ENCODE measurements at regions not wholly inside any gene's neighbourhood (a gene's known extent, or its start where the extent isn't known, plus 50 kb on each side); places are given as distances from the start of the nearest gene placed in this dataset.
"Not testable (repeated sequence)": the region's sequence is repeated elsewhere in the genome, so short reads cannot be mapped to it uniquely, and the experiment has no call there.

- no peak for DNase-seq
Measured at GRCh38 chr16:13558752-13559151, 361.2 kb upstream of the ERCC4 start.

GRCh38 chr16:13559624-13560023, 360.3 kb upstream of the ERCC4 start:
- no peak for DNase-seq

GRCh38 chr16:13560151-13560550, 359.8 kb upstream of the ERCC4 start:
- no peak for DNase-seq

- no peak for DNase-seq
Measured at GRCh38 chr16:13561291-13562070, 358.5 kb upstream of the ERCC4 start.

GRCh38 chr16:13568803-13569202, 351.2 kb upstream of the ERCC4 start:
- DNase-seq = no peak

- DNase-seq = no peak
Measured at GRCh38 chr16:13569986-13570385, 350.0 kb upstream of the ERCC4 start.

- no peak for DNase-seq
Measured at GRCh38 chr16:13571036-13571435, 348.9 kb upstream of the ERCC4 start.

- DNase-seq = no peak
Measured at GRCh38 chr16:13573903-13574302, 346.1 kb upstream of the ERCC4 start.

- no peak for DNase-seq
Measured at GRCh38 chr16:13586051-13586450, 333.9 kb upstream of the ERCC4 start.

GRCh38 chr16:13587181-13587580, 332.8 kb upstream of the ERCC4 start:
- DNase-seq = no peak

GRCh38 chr16:13594823-13595222, 325.1 kb upstream of the ERCC4 start:
- no peak for DNase-seq

GRCh38 chr16:13606804-13607203, 313.1 kb upstream of the ERCC4 start:
- DNase-seq = no peak

- no peak for DNase-seq
Measured at GRCh38 chr16:13607289-13607688, 312.7 kb upstream of the ERCC4 start.

GRCh38 chr16:13611596-13611995, 308.4 kb upstream of the ERCC4 start:
- DNase-seq = no peak

- no peak for DNase-seq
Measured at GRCh38 chr16:13612623-13613022, 307.3 kb upstream of the ERCC4 start.

GRCh38 chr16:13613165-13613564, 306.8 kb upstream of the ERCC4 start:
- no peak for DNase-seq

GRCh38 chr16:13621639-13622038, 298.3 kb upstream of the ERCC4 start:
- no peak for DNase-seq

- no peak for DNase-seq
Measured at GRCh38 chr16:13628156-13628555, 291.8 kb upstream of the ERCC4 start.

GRCh38 chr16:13629704-13630103, 290.2 kb upstream of the ERCC4 start:
- no peak for DNase-seq

- no peak for DNase-seq
Measured at GRCh38 chr16:13630374-13630773, 289.6 kb upstream of the ERCC4 start.

GRCh38 chr16:13631213-13631767, 288.7 kb upstream of the ERCC4 start:
- DNase-seq = no peak

GRCh38 chr16:13631916-13632315, 288.0 kb upstream of the ERCC4 start:
- no peak for DNase-seq

- DNase-seq = not testable (repeated sequence)
Measured at GRCh38 chr16:13632504-13632903, 287.4 kb upstream of the ERCC4 start.

GRCh38 chr16:13633391-13633861, 286.5 kb upstream of the ERCC4 start:
- no peak for DNase-seq

- no peak for DNase-seq
Measured at GRCh38 chr16:13634253-13634652, 285.7 kb upstream of the ERCC4 start.

Measured in NCI-H748 treated with DMSO at 0.1 percent for 48 hours (cell line).